Upper lobe of left lung (tissue), 6 donors: ENCODE measurements at regions not wholly inside any gene's neighbourhood (a gene's known extent, or its start where the extent isn't known, plus 50 kb on each side); places are given as distances from the start of the nearest gene placed in this dataset.
"Not testable (repeated sequence)": the region's sequence is repeated elsewhere in the genome, so short reads cannot be mapped to it uniquely, and the experiment has no call there.

ENCODE experiments used
- ATAC-seq, 2 donors: fragments of 200-7000 bp; cut with Tn5 transposase; one replicate each; pipeline ENCODE4 v1.9.1; 2022; ENCODE audit warnings: mild to moderate bottlenecking in 2 of 2, moderate library complexity in 2 of 2; ENCODE audit not compliant: low FRiP score in 2 of 2
- DNase-seq, 2 donors: peaks; one replicate each; pipeline ENCODE4 v3.0.0-alpha.2; 2019 to 2020
- H3K27ac ChIP-seq, 4 donors: fragments of 200-600 bp; sonication (generic); one replicate each; pipeline ENCODE4 v1.5.1; 2016 to 2019
- H3K27me3 ChIP-seq, 4 donors: fragments of 200-600 bp; sonication (generic); one replicate each; pipeline ENCODE4 v1.5.1; 2017 to 2019
- H3K36me3 ChIP-seq, 4 donors: fragments of 200-600 bp; sonication (generic); one replicate each; pipeline ENCODE4 v1.5.1; 2016 to 2019
- H3K4me1 ChIP-seq, 4 donors: fragments of 200-600 bp; sonication (generic); one replicate each; pipeline ENCODE4 v1.5.1; 2018 to 2019
- H3K4me3 ChIP-seq, 4 donors: fragments of 200-600 bp; sonication (generic); one replicate each; pipeline ENCODE4 v1.5.1; 2017 to 2019; ENCODE audit warnings: mild to moderate bottlenecking in 2 of 4, moderate library complexity in 1 of 4
- H3K9me3 ChIP-seq, 4 donors: fragments of 200-600 bp; sonication (generic); one replicate each; pipeline ENCODE4 v1.5.1; 2018 to 2019
- WGBS, 2 donors: methylation state at CpG; one replicate each; pipeline ENCODE4 v1.1.5; 2017 to 2018; 5-methylcytosine and 5-hydroxymethylcytosine counted together
- TF ChIP-seq, protein P1 (sequence below), 6 experiments: fragments of 450-650 bp in 4 of 6; fragments of 200-600 bp in 2 of 6; sonication (generic) in 2 of 6; IDR thresholded peaks; one replicate each; pipeline ENCODE4 v1.5.1; 2016 to 2019; ENCODE audit warnings: antibody characterized with exemption in 6 of 6
- donor health status: DM: no; HTN: no; CAD: no; lungs with moderate emphysema.
- donor health status: DM: no; HTN: yes; CAD: no; lungs with severe emphysema.

DNA sequence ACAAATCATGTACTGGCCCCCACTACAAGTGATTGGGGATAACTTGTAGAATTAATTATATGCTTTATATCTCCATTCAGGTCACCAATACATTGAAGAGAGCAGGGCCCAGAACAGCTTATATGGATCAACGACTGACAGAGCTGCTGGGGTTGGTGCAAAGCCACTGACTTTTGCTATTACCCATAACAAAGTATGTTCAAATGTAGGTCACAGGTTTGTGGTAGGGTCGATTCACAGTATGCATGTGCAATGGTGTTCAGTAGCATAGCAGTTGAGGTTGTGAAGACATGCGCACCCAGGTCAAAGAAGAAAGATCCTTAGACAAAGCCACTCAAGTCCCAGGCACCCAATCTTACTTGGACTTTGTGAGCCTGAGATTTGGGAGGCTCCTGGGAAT is 110.6 kb downstream of the NBPF8 start:
- ATAC-seq, H3K27me3 ChIP-seq, DNase-seq, H3K27ac ChIP-seq, H3K4me3 ChIP-seq, H3K36me3 ChIP-seq, H3K9me3 ChIP-seq, H3K4me1 ChIP-seq: not testable (repeated sequence)
- WGBS, 2 donors: 89 to 94% methylated on average over 2 of the region's 3 CpGs

DNA sequence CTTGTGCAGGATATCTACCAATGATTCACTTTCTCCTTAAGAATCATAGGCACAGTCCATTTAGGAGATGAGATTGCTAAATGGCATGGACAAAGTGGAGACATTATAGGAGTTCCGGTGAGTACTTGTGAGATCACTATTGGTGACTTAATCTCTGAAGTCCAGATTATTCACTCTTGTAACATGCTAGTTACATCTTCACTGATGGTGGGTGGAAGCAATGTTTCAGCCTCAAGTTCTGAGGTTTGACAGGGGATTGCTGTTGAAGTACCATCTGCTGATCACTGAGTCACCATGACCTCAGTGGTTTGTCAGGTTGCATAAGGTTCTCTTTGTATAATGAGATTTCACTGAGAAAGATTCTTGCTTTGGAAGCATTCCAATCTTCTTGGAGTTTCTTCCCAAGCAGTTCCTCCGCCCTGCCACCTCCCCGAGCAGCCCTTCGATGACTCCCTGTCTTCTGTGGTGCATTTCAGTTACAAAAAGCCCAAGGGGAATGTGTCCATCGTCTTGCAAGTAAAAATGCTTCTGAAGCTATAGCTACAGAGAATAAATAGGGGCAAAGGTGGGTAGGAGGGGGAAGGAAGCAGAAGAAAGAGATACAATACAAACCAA is 114.7 kb downstream of the NBPF8 start:
- H3K36me3 ChIP-seq, H3K4me1 ChIP-seq, DNase-seq, H3K27me3 ChIP-seq, H3K9me3 ChIP-seq, H3K27ac ChIP-seq, H3K4me3 ChIP-seq: not testable (repeated sequence)
- peak in 1 of 2 donors; percentile 91 for ATAC-seq
- 74 to 83% methylated on average over 4 to 5 of the region's 5 CpGs for WGBS, 2 donors

- not testable (repeated sequence) for H3K9me3 ChIP-seq, H3K4me3 ChIP-seq, ATAC-seq, H3K27me3 ChIP-seq, H3K36me3 ChIP-seq, DNase-seq, H3K27ac ChIP-seq, H3K4me1 ChIP-seq
- WGBS, 2 donors: 100% methylated on average over 1 of the region's 3 CpGs; no CpG with 5 or more reads in 1 of the 2 donors
These were observed 116.6 kb downstream of the NBPF8 start for GRCh38 chr1:120531455-120531854.

DNA sequence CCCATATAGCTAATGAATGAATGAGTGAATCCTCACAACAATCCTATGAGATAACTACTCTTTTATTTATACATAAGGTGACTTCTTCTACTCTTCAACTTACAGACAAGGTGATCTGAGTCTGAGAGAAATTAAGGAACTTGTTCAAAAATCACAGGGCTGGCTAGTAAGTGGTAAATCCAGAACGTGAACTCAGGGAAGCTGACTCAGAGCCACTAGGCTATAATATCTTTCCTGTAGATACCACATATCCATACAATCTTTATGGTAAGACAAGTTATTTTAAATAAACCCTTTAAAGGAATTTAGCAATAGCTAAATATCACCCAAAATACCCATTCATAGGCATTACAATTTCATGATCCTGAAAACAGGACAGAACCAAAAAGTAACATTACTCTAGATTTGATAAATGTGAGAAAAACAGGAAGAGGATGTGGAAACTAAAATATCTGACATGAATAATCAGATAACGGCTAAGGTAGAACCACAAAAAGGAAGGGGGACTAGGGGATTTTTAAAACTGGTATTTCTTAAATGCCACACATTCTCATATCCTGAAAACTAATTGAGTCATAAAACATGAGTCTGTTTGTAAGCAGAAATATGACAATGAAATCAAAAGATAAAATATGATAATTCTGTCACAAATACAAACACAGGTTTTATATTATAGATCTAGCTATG is 119.7 kb downstream of the NBPF8 start:
- H3K36me3 ChIP-seq, H3K4me3 ChIP-seq, H3K27ac ChIP-seq, DNase-seq, ATAC-seq, H3K9me3 ChIP-seq, H3K27me3 ChIP-seq, H3K4me1 ChIP-seq: not testable (repeated sequence)
- 38 to 50% methylated on average over 2 of the region's 2 CpGs for WGBS, 2 donors

DNA sequence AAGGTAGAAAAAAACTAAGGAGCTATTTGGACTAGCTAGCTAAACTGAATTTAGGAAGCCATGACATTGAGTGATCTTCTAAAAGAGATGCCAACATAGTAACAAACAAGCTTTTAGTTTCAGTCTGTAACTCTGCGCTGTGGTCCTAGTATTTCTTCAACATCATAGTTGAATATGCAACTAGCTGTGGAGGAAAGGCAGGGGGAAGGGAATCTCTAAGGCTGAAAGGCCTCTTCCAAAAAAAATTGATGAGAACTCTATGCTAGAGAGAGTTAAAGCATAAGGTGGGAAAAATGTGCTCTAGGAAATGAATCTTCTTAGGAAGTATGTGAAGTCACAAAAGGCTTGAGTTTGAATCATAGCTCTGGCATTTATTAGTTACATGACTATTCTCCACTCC is 120.2 kb downstream of the NBPF8 start:
- not testable (repeated sequence) for H3K9me3 ChIP-seq, H3K36me3 ChIP-seq, H3K27ac ChIP-seq, H3K27me3 ChIP-seq, H3K4me1 ChIP-seq, ATAC-seq, H3K4me3 ChIP-seq, DNase-seq
- WGBS, 2 donors: 65 to 87% methylated on average over 1 of the region's 1 CpG

GRCh38 chr1:120541394-120541793 is 126.6 kb downstream of the NBPF8 start:
- DNase-seq, H3K4me3 ChIP-seq, ATAC-seq, H3K27ac ChIP-seq, H3K4me1 ChIP-seq, H3K27me3 ChIP-seq, H3K36me3 ChIP-seq, H3K9me3 ChIP-seq: not testable (repeated sequence)
- WGBS, 2 donors: 83 to 100% methylated on average over 1 of the region's 5 CpGs

DNA sequence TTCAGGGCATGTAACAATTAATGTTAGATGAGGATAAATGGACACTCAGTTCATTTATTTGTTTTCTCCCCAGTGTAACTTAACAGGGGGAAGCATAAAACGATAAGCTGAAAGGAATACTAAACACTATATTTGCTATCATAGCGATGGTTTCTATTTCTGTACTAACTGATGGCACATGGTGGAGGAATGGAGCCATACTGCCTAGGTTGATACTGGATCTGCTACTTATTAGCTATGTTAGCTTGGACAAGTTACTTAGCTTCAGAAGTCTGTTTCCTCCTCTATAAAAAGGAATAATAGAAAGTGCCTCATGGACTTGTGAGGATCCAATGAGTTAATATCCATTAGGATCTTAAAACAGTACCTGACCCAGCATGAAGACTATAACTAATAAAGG is 127.5 kb downstream of the NBPF8 start:
- not testable (repeated sequence) for ATAC-seq, H3K4me1 ChIP-seq, H3K27ac ChIP-seq, H3K9me3 ChIP-seq, H3K36me3 ChIP-seq, H3K27me3 ChIP-seq, H3K4me3 ChIP-seq, DNase-seq
- WGBS, 2 donors: no CpG with 5 or more reads among the region's 2 CpGs

DNA sequence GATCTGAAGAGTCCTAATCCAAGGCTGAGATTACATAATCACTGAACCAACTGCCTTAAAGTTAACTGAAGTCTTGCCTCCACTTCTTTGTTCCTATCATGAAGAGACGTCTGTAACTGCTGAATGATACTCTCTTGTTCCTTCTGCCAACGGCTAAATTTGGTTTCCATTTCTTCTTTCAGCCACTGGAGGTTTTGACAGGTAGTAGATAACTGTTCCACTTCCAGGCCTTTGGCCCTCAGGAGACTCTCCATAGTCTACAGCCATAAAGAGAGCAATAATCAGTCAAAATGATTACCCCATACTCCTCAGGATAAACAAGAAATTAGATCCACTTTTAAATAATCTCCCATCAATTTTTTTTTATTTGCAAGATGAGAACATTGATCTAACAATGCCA is 128.1 kb downstream of the NBPF8 start:
- not testable (repeated sequence) for H3K4me3 ChIP-seq, H3K27me3 ChIP-seq, ATAC-seq, H3K9me3 ChIP-seq, H3K4me1 ChIP-seq, H3K27ac ChIP-seq, DNase-seq
- WGBS, 2 donors: 57% methylated on average over 1 of the region's 2 CpGs; no CpG with 5 or more reads in 1 of the 2 donors
- peaks cover 0 to 14% (median 0%) of the 10 kb centered on the region in 4 donors for H3K36me3 ChIP-seq

DNA sequence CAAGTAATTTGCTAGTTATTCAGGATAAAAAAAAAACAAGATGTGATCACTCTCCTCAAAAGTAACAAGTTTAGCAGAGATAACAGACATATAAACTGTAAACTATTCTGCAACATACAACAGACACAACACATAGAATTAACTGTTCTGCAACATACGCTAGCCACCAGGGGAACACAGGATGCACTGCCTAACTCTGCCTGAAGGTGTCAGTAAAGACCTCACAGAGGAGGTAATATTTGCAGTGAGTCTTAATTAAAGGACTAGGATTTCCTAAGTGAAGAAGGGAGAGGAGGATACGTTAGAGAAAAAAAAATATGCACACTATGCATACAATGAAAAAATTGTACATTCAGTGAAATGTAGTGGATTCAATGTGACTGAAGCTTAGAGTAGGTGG is 129.6 kb downstream of the NBPF8 start:
- 0 to 6% methylated on average over 1 to 2 of the region's 2 CpGs for WGBS, 2 donors
- H3K9me3 ChIP-seq, H3K4me3 ChIP-seq, H3K27me3 ChIP-seq, H3K27ac ChIP-seq, H3K4me1 ChIP-seq: not testable (repeated sequence)
- H3K36me3 ChIP-seq: peaks cover 0 to 11% (median 0%) of the 10 kb centered on the region in 4 donors
- TF ChIP-seq, protein P1, sequence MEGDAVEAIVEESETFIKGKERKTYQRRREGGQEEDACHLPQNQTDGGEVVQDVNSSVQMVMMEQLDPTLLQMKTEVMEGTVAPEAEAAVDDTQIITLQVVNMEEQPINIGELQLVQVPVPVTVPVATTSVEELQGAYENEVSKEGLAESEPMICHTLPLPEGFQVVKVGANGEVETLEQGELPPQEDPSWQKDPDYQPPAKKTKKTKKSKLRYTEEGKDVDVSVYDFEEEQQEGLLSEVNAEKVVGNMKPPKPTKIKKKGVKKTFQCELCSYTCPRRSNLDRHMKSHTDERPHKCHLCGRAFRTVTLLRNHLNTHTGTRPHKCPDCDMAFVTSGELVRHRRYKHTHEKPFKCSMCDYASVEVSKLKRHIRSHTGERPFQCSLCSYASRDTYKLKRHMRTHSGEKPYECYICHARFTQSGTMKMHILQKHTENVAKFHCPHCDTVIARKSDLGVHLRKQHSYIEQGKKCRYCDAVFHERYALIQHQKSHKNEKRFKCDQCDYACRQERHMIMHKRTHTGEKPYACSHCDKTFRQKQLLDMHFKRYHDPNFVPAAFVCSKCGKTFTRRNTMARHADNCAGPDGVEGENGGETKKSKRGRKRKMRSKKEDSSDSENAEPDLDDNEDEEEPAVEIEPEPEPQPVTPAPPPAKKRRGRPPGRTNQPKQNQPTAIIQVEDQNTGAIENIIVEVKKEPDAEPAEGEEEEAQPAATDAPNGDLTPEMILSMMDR (IDR thresholded peaks at IDR 0.05): peak in 2 of 6 experiments; percentile 50 to 64
- ATAC-seq (peak; percentile 93 to 96), DNase-seq (peak in 1 of 2 donors; percentile 53)

GRCh38 chr1:120550335-120550734 is 135.5 kb downstream of the NBPF8 start:
- H3K4me1 ChIP-seq, H3K36me3 ChIP-seq, H3K4me3 ChIP-seq, ATAC-seq, H3K27me3 ChIP-seq, H3K27ac ChIP-seq, DNase-seq, H3K9me3 ChIP-seq: not testable (repeated sequence)
- WGBS, 2 donors: 63% methylated on average over 1 of the region's 2 CpGs; no CpG with 5 or more reads in 1 of the 2 donors

- H3K4me3 ChIP-seq, H3K36me3 ChIP-seq, H3K27me3 ChIP-seq, DNase-seq, H3K9me3 ChIP-seq, H3K27ac ChIP-seq, H3K4me1 ChIP-seq, ATAC-seq: not testable (repeated sequence)
These were observed 137.4 kb downstream of the NBPF8 start for GRCh38 chr1:120552190-120552589.

- H3K4me3 ChIP-seq: peak overlapping the region; percentile 25 to 56 (median 52)
- not testable (repeated sequence) for H3K27me3 ChIP-seq, DNase-seq, H3K36me3 ChIP-seq, H3K9me3 ChIP-seq, H3K4me1 ChIP-seq
- 0% methylated on average over 10 of the region's 46 CpGs; no CpG with 5 or more reads in 1 of the 2 donors for WGBS, 2 donors
- ATAC-seq: peak in 1 of 2 donors; percentile 52
- H3K27ac ChIP-seq: peak overlapping the region in 2 of 4 donors; percentile 82 to 84
These were observed 142.9 kb downstream of the NBPF8 start for GRCh38 chr1:120557605-120558302.
